CD4-positive, alpha-beta T cell treated with Interleukin-1 beta for 1 hour (primary cell): ENCODE measurements at regions not wholly inside any gene's neighbourhood (a gene's known extent, or its start where the extent isn't known, plus 50 kb on each side); places are given as distances from the start of the nearest gene placed in this dataset.

Source experiments
- DNase-seq, 2 donors: peaks; one replicate each; pipeline ENCODE4 v3.0.0-alpha.2; 2020 to 2022

- DNase-seq: no peak
These were observed 54.0 kb upstream of the PRPS1L1 start for GRCh38 chr7:18081617-18082016.

GRCh38 chr7:18082169-18082568 is 54.5 kb upstream of the PRPS1L1 start:
- DNase-seq: no peak

GRCh38 chr7:18086165-18087025 is 58.7 kb upstream of the PRPS1L1 start:
- DNase-seq: peak in 1 of 2 donors; percentile 2

GRCh38 chr7:18087026-18087686 is 59.5 kb upstream of the PRPS1L1 start:
- DNase-seq: no peak

GRCh38 chr7:18087687-18088078 is 60.0 kb upstream of the PRPS1L1 start:
- DNase-seq: no peak

- no peak for DNase-seq
These were observed 68.4 kb upstream of the PRPS1L1 start for GRCh38 chr7:18096087-18096486.

- no peak for DNase-seq
These were observed 74.9 kb upstream of the PRPS1L1 start for GRCh38 chr7:18102576-18102975.

GRCh38 chr7:18103436-18104218 is 76.0 kb upstream of the PRPS1L1 start:
- DNase-seq: no peak

GRCh38 chr7:18109762-18110161 is 82.1 kb upstream of the PRPS1L1 start:
- no peak for DNase-seq

GRCh38 chr7:18116661-18117060 is 89.0 kb upstream of the PRPS1L1 start:
- DNase-seq: no peak

GRCh38 chr7:18117482-18117881 is 89.8 kb upstream of the PRPS1L1 start:
- DNase-seq: no peak

- DNase-seq: no peak
These were observed 92.3 kb upstream of the PRPS1L1 start for GRCh38 chr7:18119985-18120384.

GRCh38 chr7:18123508-18124239 is 96.0 kb upstream of the PRPS1L1 start:
- DNase-seq: no peak

- no peak for DNase-seq
These were observed 97.8 kb upstream of the PRPS1L1 start for GRCh38 chr7:18125476-18125875.

- DNase-seq: no peak
These were observed 98.6 kb upstream of the PRPS1L1 start for GRCh38 chr7:18126281-18126680.

- no peak for DNase-seq
These were observed 101.2 kb upstream of the PRPS1L1 start for GRCh38 chr7:18128846-18129245.

GRCh38 chr7:18132811-18133210 is 105.2 kb upstream of the PRPS1L1 start:
- DNase-seq: no peak

GRCh38 chr7:18133921-18134320 is 106.3 kb upstream of the PRPS1L1 start:
- DNase-seq: no peak

GRCh38 chr7:18140943-18141342 is 113.3 kb upstream of the PRPS1L1 start:
- no peak for DNase-seq

- DNase-seq: peak in 1 of 2 donors; percentile 4
These were observed 116.5 kb upstream of the PRPS1L1 start for GRCh38 chr7:18144166-18144565.

GRCh38 chr7:18145160-18145559 is 117.5 kb upstream of the PRPS1L1 start:
- DNase-seq: no peak

GRCh38 chr7:18151422-18151821 is 123.8 kb upstream of the PRPS1L1 start:
- DNase-seq: no peak
